ENCODE measurements at regions not wholly inside any gene's neighbourhood (a gene's known extent, or its start where the extent isn't known, plus 50 kb on each side); places are given as distances from the start of the nearest gene placed in this dataset.

GRCh38 chr4:177566691-177567090 is 124.5 kb upstream of the AGA start:
- H3K4me3 ChIP-seq (ENCODE audit: low read depth, low read length), result no peak overlapping the region

GRCh38 chr4:177568931-177569330 is 126.7 kb upstream of the AGA start:
- no peak for DNase-seq (ENCODE audit: low read depth)
- H3K4me3 ChIP-seq (ENCODE audit: low read depth, low read length), result no peak overlapping the region

More at GRCh38 chr4:177566691-177567090, 124.5 kb upstream of the AGA start:
- no peak for DNase-seq (ENCODE audit: low read depth)

- no peak overlapping the region for H3K4me3 ChIP-seq (ENCODE audit: low read depth, low read length)
- no peak for DNase-seq (ENCODE audit: low read depth)
These were observed 127.2 kb upstream of the AGA start for GRCh38 chr4:177569434-177569833.

GRCh38 chr4:177573507-177573906 is 131.3 kb upstream of the AGA start:
- peak; percentile 89 for DNase-seq (ENCODE audit: low read depth)
- H3K4me3 ChIP-seq (ENCODE audit: low read depth, low read length), result no peak overlapping the region

GRCh38 chr4:177574446-177574845 is 132.2 kb upstream of the AGA start:
- H3K4me3 ChIP-seq (ENCODE audit: low read depth, low read length), result no peak overlapping the region
- DNase-seq (ENCODE audit: low read depth), result no peak

- DNase-seq (ENCODE audit: low read depth), result no peak
- H3K4me3 ChIP-seq (ENCODE audit: low read depth, low read length), result no peak overlapping the region
These were observed 137.4 kb upstream of the AGA start for GRCh38 chr4:177579649-177580048.

GRCh38 chr4:177582992-177583391 is 140.8 kb upstream of the AGA start:
- no peak overlapping the region for H3K4me3 ChIP-seq (ENCODE audit: low read depth, low read length)
- no peak for DNase-seq (ENCODE audit: low read depth)

GRCh38 chr4:177587989-177588388 is 145.8 kb upstream of the AGA start:
- no peak overlapping the region for H3K4me3 ChIP-seq (ENCODE audit: low read depth, low read length)
- DNase-seq (ENCODE audit: low read depth), result no peak

GRCh38 chr4:177595386-177595785 is 153.1 kb upstream of the AGA start:
- H3K4me3 ChIP-seq (ENCODE audit: low read depth, low read length), result no peak overlapping the region
- no peak for DNase-seq (ENCODE audit: low read depth)

GRCh38 chr4:177596035-177596434 is 153.8 kb upstream of the AGA start:
- peak; percentile 56 for DNase-seq (ENCODE audit: low read depth)
- no peak overlapping the region for H3K4me3 ChIP-seq (ENCODE audit: low read depth, low read length)

GRCh38 chr4:177596991-177597390 is 154.8 kb upstream of the AGA start:
- DNase-seq (ENCODE audit: low read depth), result no peak
- no peak overlapping the region for H3K4me3 ChIP-seq (ENCODE audit: low read depth, low read length)

GRCh38 chr4:177605252-177605651 is 163.0 kb upstream of the AGA start:
- H3K4me3 ChIP-seq (ENCODE audit: low read depth, low read length), result no peak overlapping the region
- no peak for DNase-seq (ENCODE audit: low read depth)

GRCh38 chr4:177607111-177607573 is 164.9 kb upstream of the AGA start:
- no peak for DNase-seq (ENCODE audit: low read depth)
- H3K4me3 ChIP-seq (ENCODE audit: low read depth, low read length), result no peak overlapping the region

- DNase-seq (ENCODE audit: low read depth), result no peak
- no peak overlapping the region for H3K4me3 ChIP-seq (ENCODE audit: low read depth, low read length)
These were observed 169.9 kb upstream of the AGA start for GRCh38 chr4:177611974-177612664.

GRCh38 chr4:177612684-177613083 is 170.4 kb upstream of the AGA start:
- no peak for DNase-seq (ENCODE audit: low read depth)

GRCh38 chr4:177632481-177632880 is 190.2 kb upstream of the AGA start:
- no peak for DNase-seq (ENCODE audit: low read depth)
- no peak overlapping the region for H3K4me3 ChIP-seq (ENCODE audit: low read depth, low read length)

More at GRCh38 chr4:177612684-177613083, 170.4 kb upstream of the AGA start:
- no peak overlapping the region for H3K4me3 ChIP-seq (ENCODE audit: low read depth, low read length)

- no peak overlapping the region for H3K4me3 ChIP-seq (ENCODE audit: low read depth, low read length)
- DNase-seq (ENCODE audit: low read depth), result no peak
These were observed 196.6 kb upstream of the AGA start for GRCh38 chr4:177638871-177639270.

- H3K4me3 ChIP-seq (ENCODE audit: low read depth, low read length), result no peak overlapping the region
- DNase-seq (ENCODE audit: low read depth), result no peak
These were observed 198.6 kb upstream of the AGA start for GRCh38 chr4:177640864-177641263.

- no peak overlapping the region for H3K4me3 ChIP-seq (ENCODE audit: low read depth, low read length)
- no peak for DNase-seq (ENCODE audit: low read depth)
These were observed 218.0 kb upstream of the AGA start for GRCh38 chr4:177660223-177660622.

- H3K4me3 ChIP-seq (ENCODE audit: low read depth, low read length), result no peak overlapping the region
- no peak for DNase-seq (ENCODE audit: low read depth)
These were observed 225.4 kb upstream of the AGA start for GRCh38 chr4:177667687-177668086.

- DNase-seq (ENCODE audit: low read depth), result no peak
- no peak overlapping the region for H3K4me3 ChIP-seq (ENCODE audit: low read depth, low read length)
These were observed 229.2 kb upstream of the AGA start for GRCh38 chr4:177671387-177671786.

GRCh38 chr4:177671845-177672244 is 229.6 kb upstream of the AGA start:
- no peak for DNase-seq (ENCODE audit: low read depth)
- H3K4me3 ChIP-seq (ENCODE audit: low read depth, low read length), result no peak overlapping the region

Data from skeletal muscle cell (primary cell).